Large intestine (tissue), 3 donors: ENCODE measurements at regions not wholly inside any gene's neighbourhood (a gene's known extent, or its start where the extent isn't known, plus 50 kb on each side); places are given as distances from the start of the nearest gene placed in this dataset.

Experiments
- DNase-seq, 2 donors: peaks; one replicate each; pipeline versions ENCODE4 v3.0.0 to v3.0.0-alpha.2; 2013
- H3K27ac ChIP-seq: one replicate; pipeline ENCODE4 v1.5.1; 2013; ENCODE audit warnings: low read length
- H3K27me3 ChIP-seq: 2 replicates; pipeline ENCODE4 v1.6.1; 2013; ENCODE audit warnings: low read length; ENCODE audit not compliant: control insufficient read depth, insufficient read depth
- H3K36me3 ChIP-seq: 2 replicates; pipeline ENCODE4 v1.6.1; 2013; ENCODE audit warnings: low read length; ENCODE audit not compliant: control insufficient read depth, insufficient read depth
- H3K4me1 ChIP-seq: one replicate; pipeline ENCODE4 v1.6.1; 2013; ENCODE audit warnings: low read length; ENCODE audit not compliant: control insufficient read depth, insufficient read depth
- H3K4me3 ChIP-seq: one replicate; pipeline ENCODE4 v1.5.1; 2013; ENCODE audit warnings: low read length
- H3K9me3 ChIP-seq: one replicate; pipeline ENCODE4 v1.6.1; 2013; ENCODE audit warnings: mild to moderate bottlenecking, low read depth, low read length, moderate library complexity; ENCODE audit not compliant: control insufficient read depth
- WGBS: methylation state at CpG from one replicate; pipeline ENCODE4 v1.1.5; 2013; ENCODE audit warnings: low lambda C conversion rate; ENCODE audit not compliant: insufficient coverage; 5-methylcytosine and 5-hydroxymethylcytosine counted together

- Histone ChIP-seq H3K4me3 (no peak overlapping the region), H3K36me3 (no peaks in the 10 kb centered on the region), H3K9me3 (no peaks in the 10 kb centered on the region), H3K27me3 (no peaks in the 10 kb centered on the region), H3K4me1 (no peaks in the 10 kb centered on the region), H3K27ac (no peak overlapping the region)
- WGBS: 100% methylated on average over 2 of the region's 3 CpGs
- no peak for DNase-seq
Measured at GRCh38 chr13:59133903-59134302, 1029.8 kb downstream of the DIAPH3 start.

DNA sequence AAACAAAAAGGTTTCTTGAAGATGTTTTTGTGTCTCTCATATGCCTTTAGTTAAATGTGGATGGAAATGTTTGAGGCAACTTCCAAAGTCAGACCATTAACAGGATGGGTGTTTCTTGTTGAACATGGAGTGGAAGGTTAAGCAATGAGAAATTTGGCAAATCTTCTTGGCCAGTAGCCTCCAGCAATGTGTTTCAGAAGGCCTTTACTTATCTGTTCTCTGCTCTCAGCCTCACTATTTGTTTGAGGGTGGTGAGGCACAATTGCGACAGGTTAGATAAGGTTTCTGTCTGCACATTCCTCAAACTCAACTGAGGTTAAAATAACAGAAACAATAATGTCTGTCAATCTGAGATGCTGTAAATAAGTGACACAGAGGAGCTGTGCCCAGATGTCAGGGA lies 1019.0 kb downstream of the DIAPH3 start:
- no CpG with 5 or more reads among the region's 1 CpG for WGBS
- no peaks in the 10 kb centered on the region for H3K27me3 ChIP-seq
- H3K4me1 ChIP-seq: no peaks in the 10 kb centered on the region
- no peak overlapping the region for H3K4me3 ChIP-seq
- no peak overlapping the region for H3K27ac ChIP-seq
- no peaks in the 10 kb centered on the region for H3K9me3 ChIP-seq
- H3K36me3 ChIP-seq: no peaks in the 10 kb centered on the region
- DNase-seq: no peak

- WGBS: 53% methylated on average over 4 of the region's 4 CpGs
- Histone ChIP-seq H3K9me3 (no peaks in the 10 kb centered on the region), H3K4me3 (no peak overlapping the region), H3K27ac (no peak overlapping the region), H3K36me3 (no peaks in the 10 kb centered on the region), H3K4me1 (no peaks in the 10 kb centered on the region), H3K27me3 (no peaks in the 10 kb centered on the region)
- no peak for DNase-seq
Measured at GRCh38 chr13:59145381-59145780, 1018.3 kb downstream of the DIAPH3 start.

DNA sequence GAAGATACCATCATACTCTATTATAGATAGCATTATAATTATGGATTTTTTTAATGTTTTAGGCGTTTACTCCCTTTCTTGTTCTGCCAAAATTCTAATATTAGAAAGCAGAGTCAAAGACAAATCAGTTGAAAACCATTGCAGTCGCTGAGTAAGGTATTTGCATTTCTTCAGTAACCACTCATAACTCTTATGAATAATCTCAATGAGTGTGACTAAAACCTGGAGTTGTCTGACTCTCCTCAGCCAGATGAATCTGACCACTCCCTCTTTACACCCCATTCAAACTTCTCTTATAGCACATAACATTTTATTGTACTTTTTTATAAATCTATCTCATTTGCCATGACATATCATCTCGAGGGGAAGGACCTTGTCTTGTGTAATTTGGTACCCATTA lies 1006.5 kb downstream of the DIAPH3 start:
- H3K4me1 ChIP-seq: no peaks in the 10 kb centered on the region
- no peaks in the 10 kb centered on the region for H3K36me3 ChIP-seq
- no peak overlapping the region for H3K4me3 ChIP-seq
- WGBS: 83% methylated on average over 1 of the region's 3 CpGs
- H3K9me3 ChIP-seq: no peaks in the 10 kb centered on the region
- H3K27ac ChIP-seq: no peak overlapping the region
- DNase-seq: no peak
- no peaks in the 10 kb centered on the region for H3K27me3 ChIP-seq

GRCh38 chr13:59166174-59166573 lies 997.6 kb downstream of the DIAPH3 start:
- no peaks in the 10 kb centered on the region for H3K36me3 ChIP-seq
- no peak overlapping the region for H3K27ac ChIP-seq
- no peaks in the 10 kb centered on the region for H3K27me3 ChIP-seq
- no peaks in the 10 kb centered on the region for H3K4me1 ChIP-seq
- H3K9me3 ChIP-seq: no peaks in the 10 kb centered on the region
- DNase-seq: no peak
- no peak overlapping the region for H3K4me3 ChIP-seq

GRCh38 chr13:59172076-59172475 lies 991.7 kb downstream of the DIAPH3 start:
- DNase-seq: no peak
- 100% methylated on average over 1 of the region's 4 CpGs for WGBS

DNA sequence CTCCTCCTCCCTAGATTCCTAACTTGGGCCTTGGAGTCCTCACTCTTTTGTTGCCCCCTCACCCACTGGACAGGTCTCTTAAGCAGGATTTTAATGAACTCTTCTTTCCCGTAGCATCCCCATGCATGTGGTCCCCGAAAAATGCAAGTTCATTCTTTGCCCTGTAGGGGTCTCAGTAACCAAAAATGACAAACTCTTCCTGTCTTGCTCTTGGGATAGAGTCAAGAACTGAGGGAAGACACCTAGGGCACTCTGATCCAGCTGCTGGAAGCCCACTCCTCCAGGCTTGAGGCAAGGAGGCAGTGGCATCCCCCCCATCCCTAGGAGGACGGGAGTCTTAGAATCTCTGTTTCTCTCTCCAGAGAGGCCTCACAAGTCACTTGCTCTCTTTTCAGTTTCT lies 987.0 kb downstream of the DIAPH3 start:
- Histone ChIP-seq H3K36me3 (no peaks in the 10 kb centered on the region), H3K9me3 (no peaks in the 10 kb centered on the region), H3K4me3 (no peak overlapping the region), H3K4me1 (no peaks in the 10 kb centered on the region), H3K27ac (no peak overlapping the region), H3K27me3 (no peaks in the 10 kb centered on the region)
- WGBS: 92% methylated on average over 2 of the region's 3 CpGs
- no peak for DNase-seq

More at GRCh38 chr13:59172076-59172475, 991.7 kb downstream of the DIAPH3 start:
- H3K27ac ChIP-seq: no peak overlapping the region
- no peaks in the 10 kb centered on the region for H3K9me3 ChIP-seq
- H3K27me3 ChIP-seq: no peaks in the 10 kb centered on the region
- no peaks in the 10 kb centered on the region for H3K36me3 ChIP-seq
- no peak overlapping the region for H3K4me3 ChIP-seq
- no peaks in the 10 kb centered on the region for H3K4me1 ChIP-seq

GRCh38 chr13:59178344-59178743 lies 985.4 kb downstream of the DIAPH3 start:
- no peaks in the 10 kb centered on the region for H3K9me3 ChIP-seq
- no CpG with 5 or more reads among the region's 2 CpGs for WGBS
- H3K4me3 ChIP-seq: no peak overlapping the region
- no peaks in the 10 kb centered on the region for H3K27me3 ChIP-seq
- DNase-seq: no peak
- H3K4me1 ChIP-seq: no peaks in the 10 kb centered on the region
- no peak overlapping the region for H3K27ac ChIP-seq
- no peaks in the 10 kb centered on the region for H3K36me3 ChIP-seq

DNA sequence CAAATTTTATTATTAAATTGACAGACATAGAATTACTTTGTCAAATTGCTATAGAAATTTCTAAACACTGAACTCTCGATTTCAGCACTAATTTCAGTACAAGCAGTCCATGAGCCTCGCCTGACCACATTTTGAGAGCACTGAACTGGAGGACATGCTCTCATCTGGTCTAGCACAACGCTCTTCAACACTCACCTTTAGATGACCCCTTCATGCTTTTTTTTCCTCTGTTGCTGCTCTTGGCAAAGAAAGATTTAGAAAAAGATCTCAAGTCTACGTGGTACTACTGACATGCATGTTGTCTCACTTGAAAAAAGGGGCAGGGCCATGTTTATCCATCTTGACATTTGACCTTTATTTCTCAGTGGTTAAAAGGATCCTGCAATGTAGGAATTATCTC lies 981.5 kb downstream of the DIAPH3 start:
- Histone ChIP-seq H3K4me3 (no peak overlapping the region), H3K36me3 (no peaks in the 10 kb centered on the region), H3K27ac (no peak overlapping the region), H3K4me1 (no peaks in the 10 kb centered on the region), H3K27me3 (no peaks in the 10 kb centered on the region), H3K9me3 (no peaks in the 10 kb centered on the region)
- 33% methylated on average over 1 of the region's 4 CpGs for WGBS
- no peak for DNase-seq

DNA sequence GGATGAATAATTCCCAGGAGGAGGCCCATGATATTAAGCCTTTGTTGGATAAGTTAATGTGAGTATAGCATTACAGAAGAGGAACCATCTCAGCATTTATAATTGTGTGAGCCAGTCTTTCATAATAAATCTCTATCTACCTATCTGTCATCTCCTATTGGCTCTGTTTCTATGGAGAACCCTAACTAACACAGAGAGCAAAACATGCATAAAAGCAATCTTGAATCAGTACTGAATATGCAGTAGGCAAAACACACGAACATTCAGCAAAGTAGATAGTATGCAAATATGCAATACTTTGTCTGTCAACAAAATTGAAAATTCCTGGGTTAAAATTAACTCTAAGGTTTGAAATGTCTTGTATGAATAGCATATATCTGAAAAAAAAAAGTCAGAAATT lies 966.3 kb downstream of the DIAPH3 start:
- Histone ChIP-seq H3K36me3 (no peaks in the 10 kb centered on the region), H3K4me1 (no peaks in the 10 kb centered on the region), H3K4me3 (no peak overlapping the region), H3K27ac (no peak overlapping the region), H3K9me3 (no peaks in the 10 kb centered on the region), H3K27me3 (no peaks in the 10 kb centered on the region)
- no peak for DNase-seq
- WGBS: no CpG with 5 or more reads among the region's 1 CpG

DNA sequence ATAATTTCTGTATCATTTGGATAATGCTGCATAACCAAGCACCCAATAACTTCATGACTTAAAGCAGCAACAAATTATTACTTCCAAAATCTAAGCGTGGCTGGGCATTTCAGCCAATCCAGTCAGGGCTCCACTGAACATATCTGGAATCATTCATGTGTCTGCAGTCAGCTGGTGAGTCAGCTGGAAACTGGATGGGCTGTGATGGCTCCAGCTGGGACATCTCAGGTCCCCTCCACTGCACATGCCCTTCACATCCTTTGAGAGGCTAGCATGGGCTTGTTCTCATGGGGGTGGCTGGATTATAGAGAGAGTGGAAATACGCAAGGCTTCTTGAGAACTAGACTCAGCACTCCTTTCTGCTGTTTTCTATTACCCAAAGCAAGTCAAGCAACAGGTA lies 961.9 kb downstream of the DIAPH3 start:
- Histone ChIP-seq H3K36me3 (no peaks in the 10 kb centered on the region), H3K9me3 (no peaks in the 10 kb centered on the region), H3K27ac (no peak overlapping the region), H3K4me1 (no peaks in the 10 kb centered on the region), H3K4me3 (no peak overlapping the region), H3K27me3 (no peaks in the 10 kb centered on the region)
- WGBS: no CpG with 5 or more reads among the region's 2 CpGs
- DNase-seq: no peak
